ENCODE measurements at regions not wholly inside any gene's neighbourhood (a gene's known extent, or its start where the extent isn't known, plus 50 kb on each side); places are given as distances from the start of the nearest gene placed in this dataset.

- TF ChIP-seq CTCF (conservative IDR thresholded peaks at IDR 0.05; ENCODE audit: low read depth in 2 of 2): no peak
- TF ChIP-seq CREB1 (CRISPR knock-in tag; IDR thresholded peaks at IDR 0.05; ENCODE audit: low read depth): no peak
These were observed 107.7 kb upstream of the MGAT5 start (continued) for GRCh38 chr2:134146161-134146560.

DNA sequence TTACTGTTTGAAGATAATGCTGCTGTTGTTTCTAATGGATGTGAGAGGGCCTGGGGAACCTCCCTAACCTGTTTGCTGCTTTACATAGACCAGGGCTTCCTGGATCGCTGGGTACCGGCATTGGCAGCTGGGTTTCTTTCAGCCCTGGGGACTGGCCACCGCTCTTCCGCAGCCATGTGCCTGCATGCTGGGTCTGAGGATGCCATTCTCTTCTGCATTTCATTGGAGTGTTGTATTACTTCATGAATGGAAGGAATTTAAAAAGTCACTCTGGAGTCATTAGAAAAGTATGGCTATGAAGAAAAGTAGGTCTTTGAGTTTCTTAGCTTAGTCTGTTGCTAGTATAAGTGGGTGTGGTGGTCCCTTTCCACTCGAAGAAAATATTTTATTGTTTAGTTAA, 107.3 kb upstream of the MGAT5 start:
- Histone ChIP-seq H3K4me3 (no peak overlapping the region), H2AFZ (no peak overlapping the region), H3K27me3 (ENCODE audit: insufficient read depth) (no peaks in the 10 kb centered on the region), H3K79me2 (replicated peaks; ENCODE audit: insufficient read depth) (peaks cover 75% of the 10 kb centered on the region), H3K9me2 (ENCODE audit: insufficient read depth) (no peaks in the 10 kb centered on the region), H3K27ac (ENCODE audit: low read depth) (no peak overlapping the region), H3K4me1 (ENCODE audit: insufficient read depth) (peaks cover 36% of the 10 kb centered on the region), H3K36me3 (ENCODE audit: insufficient read depth) (no peaks in the 10 kb centered on the region), H3K4me2 (no peak overlapping the region), H4K20me1 (replicated peaks; ENCODE audit: insufficient read depth) (peaks cover 5% of the 10 kb centered on the region; the same call in 1 of the 2 replicates), H3F3A (replicated peaks; ENCODE audit: low read depth) (no peaks in the 10 kb centered on the region)
- peak; percentile 53; the same call in 1 of the 2 replicates for TF ChIP-seq ZNF462 (CRISPR knock-in tag; IDR thresholded peaks at IDR 0.05)
- TF ChIP-seq POLR2AphosphoS5 (IDR thresholded peaks at IDR 0.05; ENCODE audit: low read depth): no peak
- H3K27me3 Mint-ChIP-seq (ENCODE audit: insufficient read depth, low read depth, poor library complexity): peaks cover 16% of the 10 kb centered on the region
- ATAC-seq: peak; percentile 84
- DNase-seq (ENCODE audit: low spot score): peak; percentile 63
- peaks cover 3% of the 10 kb centered on the region for H3K36me3 Mint-ChIP-seq (ENCODE audit: low read depth)
- H3K4me1 Mint-ChIP-seq: peaks cover 61% of the 10 kb centered on the region
- no peak overlapping the region for H3K27ac Mint-ChIP-seq
- no peaks in the 10 kb centered on the region; the same call in 2 of the 3 replicates for H3K9me3 Mint-ChIP-seq
- H3K4me3 Mint-ChIP-seq: no peak overlapping the region; the same call in 2 of the 3 replicates

Data from GM23338 (cell line).